ENCODE measurements at regions not wholly inside any gene's neighbourhood (a gene's known extent, or its start where the extent isn't known, plus 50 kb on each side); places are given as distances from the start of the nearest gene placed in this dataset.

GRCh38 chr2:131682122-131682944 lies 154.6 kb downstream of the CCDC74A start (continued):
- TF ChIP-seq LCOR (CRISPR knock-in tag; IDR thresholded peaks at IDR 0.05) = no peak
- no peak for TF ChIP-seq NUFIP1 (IDR thresholded peaks at IDR 0.05; ENCODE audit: partially characterized antibody)
- TF ChIP-seq E2F6 (IDR thresholded peaks at IDR 0.05; ENCODE audit: borderline replicate concordance in 1 of 2, extremely low read depth in 1 of 2, insufficient read depth in 1 of 2, insufficient read length in 1 of 2, low read depth in 1 of 2, low read length in 1 of 2, poor library complexity in 1 of 2, severe bottlenecking in 1 of 2) = peak; percentile 49 to 56
- no peak for TF ChIP-seq ATF3 (IDR thresholded peaks at IDR 0.05)
- TF ChIP-seq ATF3 (CRISPR knock-in tag; conservative IDR thresholded peaks at IDR 0.05) = no peak
- TF ChIP-seq NCOA1 (IDR thresholded peaks at IDR 0.05; ENCODE audit: low read depth) = no peak
- TF ChIP-seq RBM17 (IDR thresholded peaks at IDR 0.05; ENCODE audit: borderline replicate concordance, low read depth, low read length) = no peak
- no peak for TF ChIP-seq MNT (conservative IDR thresholded peaks at IDR 0.05)
- TF ChIP-seq NR1H2 (CRISPR knock-in tag; IDR thresholded peaks at IDR 0.05) = no peak
- TF ChIP-seq ZBTB7A (IDR thresholded peaks at IDR 0.05; ENCODE audit: borderline replicate concordance, control insufficient read depth, low read depth, low read length) = no peak
- TF ChIP-seq CAMTA2 (CRISPR knock-in tag; conservative IDR thresholded peaks at IDR 0.05) = no peak
- TF ChIP-seq ZNF75A (CRISPR knock-in tag; IDR thresholded peaks at IDR 0.05) = no peak
- TF ChIP-seq DPF2 (IDR thresholded peaks at IDR 0.05) = no peak

Measured in K562 (cell line).